Right lobe of liver (tissue), 6 donors: ENCODE measurements at regions not wholly inside any gene's neighbourhood (a gene's known extent, or its start where the extent isn't known, plus 50 kb on each side); places are given as distances from the start of the nearest gene placed in this dataset.

Source experiments
- ATAC-seq, 4 donors: fragments of 200-7000 bp; cut with Tn5 transposase; one replicate each; pipeline ENCODE4 v1.9.1; 2020; ENCODE audit warnings: mild to moderate bottlenecking in 4 of 4, moderate library complexity in 4 of 4
- DNase-seq, 3 donors: peaks; one replicate each; pipeline ENCODE4 v3.0.0-alpha.2; 2020
- H3K27ac ChIP-seq, 3 donors: fragments of 200-600 bp; one replicate each; pipeline ENCODE4 v1.8.0; 2022
- H3K27me3 ChIP-seq, 2 donors: fragments of 200-600 bp; one replicate each; pipeline ENCODE4 v1.8.0; 2022
- H3K36me3 ChIP-seq, 4 donors: fragments of 200-600 bp; sonication (generic) in 1 of 4; one replicate each; pipeline versions ENCODE4 v1.5.1 to v1.8.0; 2017 to 2022; ENCODE audit warnings: control low read depth in 1 of 4
- H3K4me1 ChIP-seq, 4 donors: fragments of 200-600 bp; sonication (generic) in 1 of 4; one replicate each; pipeline versions ENCODE4 v1.5.1 to v1.8.0; 2017 to 2022; ENCODE audit warnings: control low read depth in 1 of 4
- H3K4me3 ChIP-seq, 3 donors: fragments of 200-600 bp; one replicate each; pipeline ENCODE4 v1.8.0; 2022
- H3K9me3 ChIP-seq, 4 donors: fragments of 200-600 bp; sonication (generic) in 1 of 4; one replicate each; pipeline versions ENCODE4 v1.5.1 to v1.8.0; 2017 to 2022; ENCODE audit warnings: control low read depth in 1 of 4
- CTCF ChIP-seq, 4 donors: fragments of 200-600 bp in 3 of 4; fragments of 450-650 bp in 1 of 4; IDR thresholded peaks; one replicate each; pipeline versions ENCODE4 v1.5.1 to v1.8.0; 2016 to 2022; ENCODE audit warnings: antibody characterized with exemption in 4 of 4, mild to moderate bottlenecking in 2 of 4
- POLR2A ChIP-seq: fragments of 450-650 bp; IDR thresholded peaks from one replicate; pipeline ENCODE4 v1.6.1; 2017; ENCODE audit warnings: antibody characterized with exemption, mild to moderate bottlenecking
- WGBS: methylation state at CpG from one replicate; pipeline ENCODE4 v1.1.6; 2018; ENCODE audit warnings: low coverage, low lambda C conversion rate; ENCODE audit not compliant: insufficient coverage; ENCODE audit errors: missing lambda C conversion rate; 5-methylcytosine and 5-hydroxymethylcytosine counted together
- intact Hi-C, 2 donors: fragments of 100-400 bp; cut with DNase I; formaldehyde crosslinking; loops; one replicate each; pipeline versions ENCODE4 v1.11.2 to v1.14.1; 2022
- donor health status: DM: no; HTN: yes; CAD: no.
- donor health status: DM: no; HTN: no; CAD: no.
- donor health status: DM: no; HTN: no; CAD: no.
- donor health status: DM: no; HTN: yes; CAD: no.
- donor health status: DM: no; HTN: yes; CAD: no.

GRCh38 chr7:13061115-13061514 is 373.7 kb downstream of the ARL4A start:
- ATAC-seq (no peak), DNase-seq (no peak)
- TF ChIP-seq CTCF (IDR thresholded peaks at IDR 0.05): no peak
- TF ChIP-seq POLR2A: no peak
- Histone ChIP-seq H3K36me3 (no peaks in the 10 kb centered on the region), H3K27ac (no peak overlapping the region), H3K27me3 (no peaks in the 10 kb centered on the region), H3K4me3 (no peak overlapping the region), H3K4me1 (no peaks in the 10 kb centered on the region), H3K9me3 (no peaks in the 10 kb centered on the region)
- WGBS: 81% methylated on average over 4 of the region's 4 CpGs
- intact Hi-C loops: no loop called here

- H3K36me3 ChIP-seq: no peaks in the 10 kb centered on the region
- intact Hi-C loops: no loop called here
- H3K9me3 ChIP-seq: no peaks in the 10 kb centered on the region
- no peak overlapping the region for H3K4me3 ChIP-seq
- DNase-seq (no peak), ATAC-seq (no peak)
- TF ChIP-seq CTCF (IDR thresholded peaks at IDR 0.05) (no peak), POLR2A (no peak)
- H3K4me1 ChIP-seq: no peaks in the 10 kb centered on the region
- no peak overlapping the region for H3K27ac ChIP-seq
- 80% methylated on average over 1 of the region's 4 CpGs for WGBS
- H3K27me3 ChIP-seq: no peaks in the 10 kb centered on the region
Observed at GRCh38 chr7:13062631-13063030, 375.2 kb downstream of the ARL4A start.

GRCh38 chr7:13067036-13067435 is 379.6 kb downstream of the ARL4A start:
- ATAC-seq (peak in 1 of 4 donors; percentile 41), DNase-seq (peak in 1 of 3 donors; percentile 20)
- Histone ChIP-seq H3K4me3 (no peak overlapping the region), H3K9me3 (no peaks in the 10 kb centered on the region), H3K27ac (no peak overlapping the region), H3K36me3 (no peaks in the 10 kb centered on the region), H3K27me3 (no peaks in the 10 kb centered on the region), H3K4me1 (no peaks in the 10 kb centered on the region)
- intact Hi-C loops: no loop called here
- WGBS: 30% methylated on average over 5 of the region's 5 CpGs
- TF ChIP-seq CTCF (IDR thresholded peaks at IDR 0.05) (no peak), POLR2A (no peak)

- Histone ChIP-seq H3K4me1 (no peaks in the 10 kb centered on the region), H3K9me3 (no peaks in the 10 kb centered on the region), H3K4me3 (no peak overlapping the region), H3K27ac (no peak overlapping the region), H3K36me3 (no peaks in the 10 kb centered on the region), H3K27me3 (no peaks in the 10 kb centered on the region)
- TF ChIP-seq POLR2A (no peak), CTCF (IDR thresholded peaks at IDR 0.05) (no peak)
- ATAC-seq (no peak), DNase-seq (no peak)
- intact Hi-C loops: no loop called here
- WGBS: 81% methylated on average over 2 of the region's 2 CpGs
Observed at GRCh38 chr7:13068032-13068431, 380.6 kb downstream of the ARL4A start.

- H3K4me1 ChIP-seq: no peaks in the 10 kb centered on the region
- no peaks in the 10 kb centered on the region for H3K36me3 ChIP-seq
- DNase-seq: no peak
- no peak for ATAC-seq
- H3K9me3 ChIP-seq: no peaks in the 10 kb centered on the region
- intact Hi-C loops: no loop called here
- H3K27me3 ChIP-seq: no peaks in the 10 kb centered on the region
- no peak overlapping the region for H3K27ac ChIP-seq
- 82% methylated on average over 1 of the region's 1 CpG for WGBS
- H3K4me3 ChIP-seq: no peak overlapping the region
- TF ChIP-seq CTCF (IDR thresholded peaks at IDR 0.05) (no peak), POLR2A (no peak)
Observed at GRCh38 chr7:13069841-13070240, 382.4 kb downstream of the ARL4A start.
